MCF 10A (cell line): ENCODE measurements at regions not wholly inside any gene's neighbourhood (a gene's known extent, or its start where the extent isn't known, plus 50 kb on each side); places are given as distances from the start of the nearest gene placed in this dataset.
"Not testable (repeated sequence)": the region's sequence is repeated elsewhere in the genome, so short reads cannot be mapped to it uniquely, and the experiment has no call there.

Experiments
- BruUV-seq: library from RNA; stranded (reverse); fragments of 400-500 nt; replicated peaks from 2 replicates; lab custom pipeline; 2021; lab: Mats Ljungman, UMichigan
- CTCF ChIA-PET: fragments of 300-600 bp; sonication (Branson Sonifier 250); formaldehyde crosslinking; extraction: SDS; loops from one replicate; lab custom pipeline; 2021; ENCODE audit warnings: antibody characterized with exemption, inconsistent platforms; lab: Yijun Ruan, JAX
- POLR2A ChIA-PET: fragments of 300-600, 350-650 bp; sonication (Branson Sonifier 250); formaldehyde crosslinking; extraction: SDS; loops from one replicate; lab custom pipeline; 2020; ENCODE audit warnings: antibody characterized with exemption, inconsistent platforms; lab: Yijun Ruan, JAX
- DNase-seq: peaks from one replicate; pipeline ENCODE4 v3.0.0-alpha.2; 2018; ENCODE audit not compliant: unreplicated experiment
- H3K27ac Mint-ChIP-seq: one replicate; pipeline ENCODE4 v1.8.0; 2022; ENCODE audit warnings: mild to moderate bottlenecking, low read depth, mixed read lengths; ENCODE audit not compliant: unreplicated experiment
- H3K27me3 Mint-ChIP-seq: one replicate; pipeline ENCODE4 v1.8.0; 2022; ENCODE audit warnings: mixed read lengths; ENCODE audit not compliant: insufficient read depth, unreplicated experiment
- H3K36me3 Mint-ChIP-seq: one replicate; pipeline ENCODE4 v1.8.0; 2022; ENCODE audit warnings: mild to moderate bottlenecking, moderate library complexity, mixed read lengths; ENCODE audit not compliant: insufficient read depth, unreplicated experiment
- H3K4me1 Mint-ChIP-seq: one replicate; pipeline ENCODE4 v1.8.0; 2022; ENCODE audit warnings: mixed read lengths; ENCODE audit not compliant: insufficient read depth, unreplicated experiment
- H3K4me3 Mint-ChIP-seq: one replicate; pipeline ENCODE4 v1.8.0; 2022; ENCODE audit warnings: mild to moderate bottlenecking, moderate library complexity, mixed read lengths; ENCODE audit not compliant: unreplicated experiment
- H3K9me3 Mint-ChIP-seq: one replicate; pipeline ENCODE4 v1.8.0; 2022; ENCODE audit warnings: mixed read lengths; ENCODE audit not compliant: unreplicated experiment
- CTCF ChIP-seq: fragments of 200-600 bp; IDR thresholded peaks from one replicate; pipeline ENCODE4 v1.8.0; 2022; ENCODE audit warnings: antibody characterized with exemption, mild to moderate bottlenecking; ENCODE audit not compliant: unreplicated experiment
- intact Hi-C: fragments of 100-400 bp; cut with micrococcal nuclease; formaldehyde crosslinking; loops from 2 replicates; pipeline ENCODE4 v1.14.1; 2022

- no peaks in the 10 kb centered on the region for H3K4me1 Mint-ChIP-seq
- ChIA-PET CTCF (interaction anchor here (1.2 to 1.5 kb wide), 2 partner anchors 14 to 250 kb away, joined by 3 read pairs; no protein-coding TSS in a partner anchor), POLR2A (interaction anchor here (0.6 kb wide), 1 partner anchor 1241 kb away, joined by 3 read pairs; no protein-coding TSS in a partner anchor)
- no peak for TF ChIP-seq CTCF
- no peak overlapping the region for H3K27ac Mint-ChIP-seq
- H3K27me3 Mint-ChIP-seq = no peaks in the 10 kb centered on the region
- DNase-seq = no peak
- intact Hi-C loops = no loop called here
- no peak overlapping the region for H3K4me3 Mint-ChIP-seq
- peaks cover 8% of the 10 kb centered on the region for H3K9me3 Mint-ChIP-seq
- H3K36me3 Mint-ChIP-seq = peaks cover 3% of the 10 kb centered on the region
- BruUV-seq = no TSS peak
These were observed 523.8 kb downstream of the RNF144A start for GRCh38 chr2:7440977-7441376.

- intact Hi-C loops, POLR2A ChIA-PET, H3K4me3 Mint-ChIP-seq, H3K9me3 Mint-ChIP-seq, H3K27ac Mint-ChIP-seq, BruUV-seq, H3K4me1 Mint-ChIP-seq, DNase-seq, H3K27me3 Mint-ChIP-seq, H3K36me3 Mint-ChIP-seq: not testable (repeated sequence)
- CTCF ChIA-PET = interaction anchor here (4.2 kb wide), 1 partner anchor 14 kb away, joined by 16 read pairs; no protein-coding TSS in a partner anchor
These were observed 524.6 kb downstream of the RNF144A start for GRCh38 chr2:7441841-7442240.

GRCh38 chr2:7444626-7445025 lies 527.4 kb downstream of the RNF144A start:
- Mint-ChIP-seq H3K4me1 (no peaks in the 10 kb centered on the region), H3K27ac (no peak overlapping the region), H3K9me3 (peaks cover 16% of the 10 kb centered on the region), H3K27me3 (no peaks in the 10 kb centered on the region), H3K4me3 (no peak overlapping the region), H3K36me3 (peaks cover 6% of the 10 kb centered on the region)
- peak; percentile 5 for DNase-seq
- intact Hi-C loops = no loop called here
- CTCF ChIA-PET = interaction anchor here (4.2 kb wide), 1 partner anchor 17 kb away, joined by 16 read pairs; no protein-coding TSS in a partner anchor
- TF ChIP-seq CTCF = no peak
- POLR2A ChIA-PET = no interaction called here
- no TSS peak for BruUV-seq

- H3K4me1 Mint-ChIP-seq = no peaks in the 10 kb centered on the region
- POLR2A ChIA-PET = no interaction called here
- BruUV-seq = no TSS peak
- H3K36me3 Mint-ChIP-seq = peaks cover 6% of the 10 kb centered on the region
- intact Hi-C loops = no loop called here
- no peak overlapping the region for H3K4me3 Mint-ChIP-seq
- CTCF ChIA-PET = no interaction called here
- TF ChIP-seq CTCF = no peak
- H3K27me3 Mint-ChIP-seq = no peaks in the 10 kb centered on the region
- DNase-seq = no peak
- H3K27ac Mint-ChIP-seq = no peak overlapping the region
- peaks cover 11% of the 10 kb centered on the region for H3K9me3 Mint-ChIP-seq
These were observed 531.5 kb downstream of the RNF144A start for GRCh38 chr2:7448578-7449264.
